GM18498 (cell line): ENCODE measurements at regions not wholly inside any gene's neighbourhood (a gene's known extent, or its start where the extent isn't known, plus 50 kb on each side); places are given as distances from the start of the nearest gene placed in this dataset.
"Not testable (repeated sequence)": the region's sequence is repeated elsewhere in the genome, so short reads cannot be mapped to it uniquely, and the experiment has no call there.

ENCODE experiments used
- ATAC-seq: cut with Tn5 transposase; IDR thresholded peaks from one replicate; pipeline ENCODE4 v1.9.1; 2021; ENCODE audit warnings: mild to moderate bottlenecking, moderate library complexity; ENCODE audit not compliant: unreplicated experiment

DNA sequence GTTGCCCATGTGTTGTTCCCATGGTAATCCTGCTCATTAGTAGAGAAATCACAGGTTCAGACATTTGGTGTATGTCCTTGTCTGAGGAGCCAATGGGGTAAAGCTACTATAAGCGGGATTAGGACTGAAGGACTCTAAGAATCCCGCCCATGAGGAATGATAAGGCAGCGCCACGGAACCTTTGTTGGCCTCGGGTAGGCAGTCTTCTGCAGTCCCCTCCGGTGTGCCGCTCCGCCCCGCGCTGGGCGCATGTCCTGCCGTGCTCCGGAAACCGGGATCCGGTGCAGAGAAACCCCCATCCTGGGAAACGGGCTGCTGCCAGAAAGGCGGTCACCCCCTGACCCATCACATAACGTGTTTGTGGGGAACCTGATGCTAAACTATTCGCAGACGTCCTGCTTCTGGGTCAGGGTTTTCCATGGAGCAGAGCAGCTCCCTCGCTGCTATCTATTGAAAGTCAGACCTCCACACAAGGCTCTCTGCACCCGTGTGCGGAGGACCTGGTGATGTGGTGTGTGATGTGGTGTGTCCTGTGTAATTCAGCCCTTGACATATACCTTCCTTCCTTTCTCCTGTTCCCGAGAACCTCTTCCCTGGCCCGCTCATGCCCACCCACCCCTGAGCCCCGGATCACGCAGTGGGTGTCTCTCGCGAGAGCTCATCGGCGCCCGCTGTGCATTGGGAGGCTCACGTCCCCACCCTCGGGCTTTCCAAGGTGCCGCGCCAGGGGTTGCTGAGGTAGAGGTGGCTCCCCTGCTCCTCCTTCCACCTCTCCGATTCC, 220.8 kb upstream of the HSFY1 start:
- ATAC-seq, result peak; percentile 38

GRCh38 chrY:18326280-18326875, 220.1 kb upstream of the HSFY1 start:
- ATAC-seq, result peak; percentile 76

- not testable (repeated sequence) for ATAC-seq
Measured at GRCh38 chrY:18342496-18342895, 204.0 kb upstream of the HSFY1 start.
